ENCODE measurements at regions not wholly inside any gene's neighbourhood (a gene's known extent, or its start where the extent isn't known, plus 50 kb on each side); places are given as distances from the start of the nearest gene placed in this dataset.

DNA sequence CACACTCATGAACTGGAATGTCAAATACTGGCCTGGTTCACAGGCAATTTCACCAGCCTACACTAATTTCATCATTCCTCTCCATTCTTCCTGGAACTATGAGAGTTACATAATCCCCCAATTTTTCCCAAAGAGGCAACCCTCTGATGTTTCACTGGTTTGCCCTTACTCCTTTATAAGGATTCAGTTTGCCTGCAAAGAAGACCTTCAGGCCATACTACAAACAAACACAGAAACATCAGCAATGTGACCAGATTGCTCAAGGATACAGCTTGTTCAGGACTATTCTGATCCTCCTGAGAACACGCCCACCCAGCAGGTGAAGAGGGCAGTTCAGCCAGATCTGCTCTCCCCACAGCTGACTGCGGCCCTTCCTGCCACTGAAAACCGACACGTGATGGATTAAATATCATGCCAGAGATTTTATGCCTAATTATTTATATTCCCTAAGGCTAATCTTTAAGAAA lies 215.5 kb downstream of the ETAA1 start:
- TF ChIP-seq, protein P1, sequence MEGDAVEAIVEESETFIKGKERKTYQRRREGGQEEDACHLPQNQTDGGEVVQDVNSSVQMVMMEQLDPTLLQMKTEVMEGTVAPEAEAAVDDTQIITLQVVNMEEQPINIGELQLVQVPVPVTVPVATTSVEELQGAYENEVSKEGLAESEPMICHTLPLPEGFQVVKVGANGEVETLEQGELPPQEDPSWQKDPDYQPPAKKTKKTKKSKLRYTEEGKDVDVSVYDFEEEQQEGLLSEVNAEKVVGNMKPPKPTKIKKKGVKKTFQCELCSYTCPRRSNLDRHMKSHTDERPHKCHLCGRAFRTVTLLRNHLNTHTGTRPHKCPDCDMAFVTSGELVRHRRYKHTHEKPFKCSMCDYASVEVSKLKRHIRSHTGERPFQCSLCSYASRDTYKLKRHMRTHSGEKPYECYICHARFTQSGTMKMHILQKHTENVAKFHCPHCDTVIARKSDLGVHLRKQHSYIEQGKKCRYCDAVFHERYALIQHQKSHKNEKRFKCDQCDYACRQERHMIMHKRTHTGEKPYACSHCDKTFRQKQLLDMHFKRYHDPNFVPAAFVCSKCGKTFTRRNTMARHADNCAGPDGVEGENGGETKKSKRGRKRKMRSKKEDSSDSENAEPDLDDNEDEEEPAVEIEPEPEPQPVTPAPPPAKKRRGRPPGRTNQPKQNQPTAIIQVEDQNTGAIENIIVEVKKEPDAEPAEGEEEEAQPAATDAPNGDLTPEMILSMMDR (IDR thresholded peaks at IDR 0.05): no peak
- TF ChIP-seq, protein P2, sequence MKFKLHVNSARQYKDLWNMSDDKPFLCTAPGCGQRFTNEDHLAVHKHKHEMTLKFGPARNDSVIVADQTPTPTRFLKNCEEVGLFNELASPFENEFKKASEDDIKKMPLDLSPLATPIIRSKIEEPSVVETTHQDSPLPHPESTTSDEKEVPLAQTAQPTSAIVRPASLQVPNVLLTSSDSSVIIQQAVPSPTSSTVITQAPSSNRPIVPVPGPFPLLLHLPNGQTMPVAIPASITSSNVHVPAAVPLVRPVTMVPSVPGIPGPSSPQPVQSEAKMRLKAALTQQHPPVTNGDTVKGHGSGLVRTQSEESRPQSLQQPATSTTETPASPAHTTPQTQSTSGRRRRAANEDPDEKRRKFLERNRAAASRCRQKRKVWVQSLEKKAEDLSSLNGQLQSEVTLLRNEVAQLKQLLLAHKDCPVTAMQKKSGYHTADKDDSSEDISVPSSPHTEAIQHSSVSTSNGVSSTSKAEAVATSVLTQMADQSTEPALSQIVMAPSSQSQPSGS (CRISPR knock-in tag; IDR thresholded peaks at IDR 0.05; ENCODE audit: borderline replicate concordance, low read depth): no peak
- TF ChIP-seq CBFB (CRISPR knock-in tag; IDR thresholded peaks at IDR 0.05; ENCODE audit: low read depth) (no peak), GABPB1 (CRISPR knock-in tag; IDR thresholded peaks at IDR 0.05) (no peak), TEAD1 (CRISPR knock-in tag; IDR thresholded peaks at IDR 0.05) (no peak), OVOL2 (CRISPR knock-in tag; IDR thresholded peaks at IDR 0.05; ENCODE audit: borderline replicate concordance) (no peak), ZBTB21 (CRISPR knock-in tag; IDR thresholded peaks at IDR 0.05; ENCODE audit: borderline replicate concordance) (no peak), JUN (CRISPR knock-in tag; IDR thresholded peaks at IDR 0.05) (no peak), TEAD4 (CRISPR knock-in tag; IDR thresholded peaks at IDR 0.05) (no peak)
- TF ChIP-seq, protein P3, sequence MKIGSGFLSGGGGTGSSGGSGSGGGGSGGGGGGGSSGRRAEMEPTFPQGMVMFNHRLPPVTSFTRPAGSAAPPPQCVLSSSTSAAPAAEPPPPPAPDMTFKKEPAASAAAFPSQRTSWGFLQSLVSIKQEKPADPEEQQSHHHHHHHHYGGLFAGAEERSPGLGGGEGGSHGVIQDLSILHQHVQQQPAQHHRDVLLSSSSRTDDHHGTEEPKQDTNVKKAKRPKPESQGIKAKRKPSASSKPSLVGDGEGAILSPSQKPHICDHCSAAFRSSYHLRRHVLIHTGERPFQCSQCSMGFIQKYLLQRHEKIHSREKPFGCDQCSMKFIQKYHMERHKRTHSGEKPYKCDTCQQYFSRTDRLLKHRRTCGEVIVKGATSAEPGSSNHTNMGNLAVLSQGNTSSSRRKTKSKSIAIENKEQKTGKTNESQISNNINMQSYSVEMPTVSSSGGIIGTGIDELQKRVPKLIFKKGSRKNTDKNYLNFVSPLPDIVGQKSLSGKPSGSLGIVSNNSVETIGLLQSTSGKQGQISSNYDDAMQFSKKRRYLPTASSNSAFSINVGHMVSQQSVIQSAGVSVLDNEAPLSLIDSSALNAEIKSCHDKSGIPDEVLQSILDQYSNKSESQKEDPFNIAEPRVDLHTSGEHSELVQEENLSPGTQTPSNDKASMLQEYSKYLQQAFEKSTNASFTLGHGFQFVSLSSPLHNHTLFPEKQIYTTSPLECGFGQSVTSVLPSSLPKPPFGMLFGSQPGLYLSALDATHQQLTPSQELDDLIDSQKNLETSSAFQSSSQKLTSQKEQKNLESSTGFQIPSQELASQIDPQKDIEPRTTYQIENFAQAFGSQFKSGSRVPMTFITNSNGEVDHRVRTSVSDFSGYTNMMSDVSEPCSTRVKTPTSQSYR (CRISPR knock-in tag; IDR thresholded peaks at IDR 0.05): no peak
- TF ChIP-seq, protein P4, sequence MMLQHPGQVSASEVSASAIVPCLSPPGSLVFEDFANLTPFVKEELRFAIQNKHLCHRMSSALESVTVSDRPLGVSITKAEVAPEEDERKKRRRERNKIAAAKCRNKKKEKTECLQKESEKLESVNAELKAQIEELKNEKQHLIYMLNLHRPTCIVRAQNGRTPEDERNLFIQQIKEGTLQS (CRISPR knock-in tag; conservative IDR thresholded peaks at IDR 0.05): no peak
- TF ChIP-seq, protein P5, sequence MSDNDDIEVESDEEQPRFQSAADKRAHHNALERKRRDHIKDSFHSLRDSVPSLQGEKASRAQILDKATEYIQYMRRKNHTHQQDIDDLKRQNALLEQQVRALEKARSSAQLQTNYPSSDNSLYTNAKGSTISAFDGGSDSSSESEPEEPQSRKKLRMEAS (CRISPR knock-in tag; IDR thresholded peaks at IDR 0.05): no peak
